HL-60 (cell line): ENCODE measurements at regions not wholly inside any gene's neighbourhood (a gene's known extent, or its start where the extent isn't known, plus 50 kb on each side); places are given as distances from the start of the nearest gene placed in this dataset.

Source experiments
- DNase-seq, 2 experiments: peaks; one replicate each; pipeline ENCODE4 v3.0.0-alpha.2; 2010 to 2020; ENCODE audit warnings: low read depth in 1 of 2, low spot score in 1 of 2
- H3K27ac ChIP-seq: fragments of 250-450 bp; sonication (Bioruptor Pico); replicated peaks from 2 replicates; pipeline ENCODE4 v1.5.1; 2020; ENCODE audit warnings: mild to moderate bottlenecking, moderate library complexity
- H3K27me3 ChIP-seq: fragments of 250-450 bp; sonication (Bioruptor Pico); 2 replicates; pipeline ENCODE4 v1.5.1; 2021; ENCODE audit warnings: mild to moderate bottlenecking, moderate library complexity; ENCODE audit not compliant: insufficient read depth, poor library complexity, severe bottlenecking
- H3K4me3 ChIP-seq: replicated peaks from 2 replicates; pipeline ENCODE4 v1.5.1; 2011; ENCODE audit warnings: mild to moderate bottlenecking, control low read depth, low read length; ENCODE audit not compliant: insufficient read depth
- CTCF ChIP-seq: IDR thresholded peaks from one replicate; pipeline ENCODE4 v1.5.1; 2011; ENCODE audit warnings: low read length, control low read depth, inconsistent platforms; ENCODE audit not compliant: insufficient read depth
- GABPA ChIP-seq: IDR thresholded peaks from 2 replicates; pipeline ENCODE4 v1.6.1; 2012; ENCODE audit warnings: low read depth
- POLR2AphosphoS5 ChIP-seq: IDR thresholded peaks from 2 replicates; pipeline ENCODE4 v1.6.1; 2012; ENCODE audit warnings: low read depth
- SPI1 ChIP-seq: IDR thresholded peaks from 2 replicates; pipeline ENCODE4 v1.6.1; 2012; ENCODE audit warnings: low read depth, mild to moderate bottlenecking, borderline replicate concordance
- TF ChIP-seq, protein P1 (sequence below): IDR thresholded peaks from 2 replicates; pipeline ENCODE4 v1.6.1; 2012; ENCODE audit warnings: low read depth; ENCODE audit not compliant: insufficient replicate concordance

DNA sequence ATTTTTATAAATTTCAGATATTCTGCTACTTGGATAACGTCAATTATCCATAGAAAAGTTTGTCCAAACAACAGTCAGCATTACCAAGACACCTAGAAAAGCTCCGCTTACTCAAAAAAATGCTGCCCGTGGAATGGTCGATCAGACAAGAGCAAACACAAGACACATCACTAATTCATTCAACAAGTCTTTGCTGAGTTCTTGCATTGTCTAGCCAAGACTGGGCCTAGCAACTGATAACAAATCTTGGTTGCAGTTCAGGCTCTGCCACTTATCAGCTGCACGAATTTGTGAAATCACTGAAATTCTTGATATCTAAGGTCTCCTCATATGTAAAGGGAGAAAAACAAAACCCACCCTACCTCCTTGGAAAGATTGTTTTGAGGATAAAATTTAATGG, 168.3 kb downstream of the AKR1D1 start:
- Histone ChIP-seq H3K27ac (no peak overlapping the region), H3K4me3 (no peak overlapping the region), H3K27me3 (no peaks in the 10 kb centered on the region)
- TF ChIP-seq, protein P1, sequence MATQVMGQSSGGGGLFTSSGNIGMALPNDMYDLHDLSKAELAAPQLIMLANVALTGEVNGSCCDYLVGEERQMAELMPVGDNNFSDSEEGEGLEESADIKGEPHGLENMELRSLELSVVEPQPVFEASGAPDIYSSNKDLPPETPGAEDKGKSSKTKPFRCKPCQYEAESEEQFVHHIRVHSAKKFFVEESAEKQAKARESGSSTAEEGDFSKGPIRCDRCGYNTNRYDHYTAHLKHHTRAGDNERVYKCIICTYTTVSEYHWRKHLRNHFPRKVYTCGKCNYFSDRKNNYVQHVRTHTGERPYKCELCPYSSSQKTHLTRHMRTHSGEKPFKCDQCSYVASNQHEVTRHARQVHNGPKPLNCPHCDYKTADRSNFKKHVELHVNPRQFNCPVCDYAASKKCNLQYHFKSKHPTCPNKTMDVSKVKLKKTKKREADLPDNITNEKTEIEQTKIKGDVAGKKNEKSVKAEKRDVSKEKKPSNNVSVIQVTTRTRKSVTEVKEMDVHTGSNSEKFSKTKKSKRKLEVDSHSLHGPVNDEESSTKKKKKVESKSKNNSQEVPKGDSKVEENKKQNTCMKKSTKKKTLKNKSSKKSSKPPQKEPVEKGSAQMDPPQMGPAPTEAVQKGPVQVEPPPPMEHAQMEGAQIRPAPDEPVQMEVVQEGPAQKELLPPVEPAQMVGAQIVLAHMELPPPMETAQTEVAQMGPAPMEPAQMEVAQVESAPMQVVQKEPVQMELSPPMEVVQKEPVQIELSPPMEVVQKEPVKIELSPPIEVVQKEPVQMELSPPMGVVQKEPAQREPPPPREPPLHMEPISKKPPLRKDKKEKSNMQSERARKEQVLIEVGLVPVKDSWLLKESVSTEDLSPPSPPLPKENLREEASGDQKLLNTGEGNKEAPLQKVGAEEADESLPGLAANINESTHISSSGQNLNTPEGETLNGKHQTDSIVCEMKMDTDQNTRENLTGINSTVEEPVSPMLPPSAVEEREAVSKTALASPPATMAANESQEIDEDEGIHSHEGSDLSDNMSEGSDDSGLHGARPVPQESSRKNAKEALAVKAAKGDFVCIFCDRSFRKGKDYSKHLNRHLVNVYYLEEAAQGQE = no peak
- TF ChIP-seq GABPA = no peak
- TF ChIP-seq CTCF = no peak
- TF ChIP-seq POLR2AphosphoS5 = no peak
- no peak for TF ChIP-seq SPI1
- no peak for DNase-seq

DNA sequence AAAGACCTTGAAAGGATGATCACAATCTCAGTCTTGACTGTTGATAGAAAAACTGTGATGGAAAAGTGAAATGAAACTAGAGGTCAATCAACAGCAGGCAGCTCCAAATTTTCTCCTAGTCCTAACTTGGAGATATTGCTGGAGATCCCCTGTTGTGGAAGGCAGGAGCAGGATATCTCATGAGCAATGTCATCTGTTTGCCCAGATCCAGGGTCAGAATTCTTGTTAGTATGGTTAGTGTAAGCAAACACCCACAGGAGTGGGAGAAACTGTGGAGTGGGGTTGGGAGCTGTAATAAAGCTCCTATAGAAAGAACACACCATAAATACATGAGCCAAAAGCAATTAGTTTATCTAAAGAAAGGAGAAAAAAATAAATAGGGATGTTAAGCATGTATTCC, 169.0 kb downstream of the AKR1D1 start:
- Histone ChIP-seq H3K4me3 (no peak overlapping the region), H3K27me3 (no peaks in the 10 kb centered on the region), H3K27ac (no peak overlapping the region)
- DNase-seq = no peak
- TF ChIP-seq GABPA = no peak
- TF ChIP-seq POLR2AphosphoS5 = no peak
- no peak for TF ChIP-seq SPI1
- TF ChIP-seq CTCF = no peak
- TF ChIP-seq, protein P1 = no peak

DNA sequence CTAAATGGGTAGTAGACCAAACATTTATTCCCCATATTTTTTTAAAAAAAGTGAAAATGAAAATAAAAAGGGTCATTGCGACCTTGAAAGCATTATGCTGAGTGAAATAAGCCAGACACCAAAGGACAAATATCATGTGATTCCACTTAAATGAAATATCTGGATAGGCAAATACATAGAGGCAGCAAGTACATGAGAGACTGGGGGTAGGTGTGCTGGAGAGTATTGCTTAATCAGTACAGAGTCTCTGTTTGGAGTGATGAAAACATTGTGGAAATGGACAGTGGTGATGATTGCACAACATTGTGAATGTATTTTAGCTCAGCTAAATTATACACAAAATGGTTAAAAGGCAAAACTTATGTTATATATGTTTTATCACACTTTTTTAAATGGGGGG, 169.4 kb downstream of the AKR1D1 start:
- no peak overlapping the region for H3K4me3 ChIP-seq
- TF ChIP-seq, protein P1 = no peak
- TF ChIP-seq CTCF = no peak
- no peak for TF ChIP-seq SPI1
- TF ChIP-seq GABPA = no peak
- TF ChIP-seq POLR2AphosphoS5 = no peak
- no peaks in the 10 kb centered on the region for H3K27me3 ChIP-seq
- peak; percentile 44 to 76 for DNase-seq
- H3K27ac ChIP-seq = no peak overlapping the region
